Cerebellar nuclear complex (tissue), 1 donor: ENCODE measurements at regions not wholly inside any gene's neighbourhood (a gene's known extent, or its start where the extent isn't known, plus 50 kb on each side); places are given as distances from the start of the nearest gene placed in this dataset.
"Not testable (repeated sequence)": the region's sequence is repeated elsewhere in the genome, so short reads cannot be mapped to it uniquely, and the experiment has no call there.

ENCODE experiments used
- DNase-seq, 2 experiments: peaks; one replicate each; lab custom pipeline; 2025; lab: John Stamatoyannopoulos, UW

GRCh38 chr1:5686925-5687706, 305.1 kb downstream of the NPHP4 start:
- DNase-seq: no peak

DNA sequence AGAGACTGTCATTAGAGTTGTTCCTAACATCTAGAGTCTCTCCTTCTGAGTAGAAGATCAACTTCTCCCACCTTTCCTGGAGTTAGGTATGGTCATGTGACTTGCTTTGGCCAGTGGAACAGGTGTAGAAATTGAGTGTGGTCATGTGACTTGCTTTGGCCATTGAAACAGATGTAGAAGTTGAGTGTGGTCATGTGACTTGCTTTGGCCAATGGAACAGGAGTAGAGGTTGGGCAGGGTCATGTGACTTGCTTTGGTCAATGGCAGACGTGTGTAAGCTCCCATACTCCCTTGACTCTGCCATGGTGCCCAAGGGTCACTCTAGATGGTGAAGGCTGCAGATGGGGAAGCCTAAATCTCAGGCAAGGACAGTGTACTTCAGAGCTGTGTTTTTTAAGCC, 306.0 kb downstream of the NPHP4 start:
- no peak for DNase-seq

- no peak for DNase-seq
Observed at GRCh38 chr1:5685446-5686040, 306.7 kb downstream of the NPHP4 start.

DNA sequence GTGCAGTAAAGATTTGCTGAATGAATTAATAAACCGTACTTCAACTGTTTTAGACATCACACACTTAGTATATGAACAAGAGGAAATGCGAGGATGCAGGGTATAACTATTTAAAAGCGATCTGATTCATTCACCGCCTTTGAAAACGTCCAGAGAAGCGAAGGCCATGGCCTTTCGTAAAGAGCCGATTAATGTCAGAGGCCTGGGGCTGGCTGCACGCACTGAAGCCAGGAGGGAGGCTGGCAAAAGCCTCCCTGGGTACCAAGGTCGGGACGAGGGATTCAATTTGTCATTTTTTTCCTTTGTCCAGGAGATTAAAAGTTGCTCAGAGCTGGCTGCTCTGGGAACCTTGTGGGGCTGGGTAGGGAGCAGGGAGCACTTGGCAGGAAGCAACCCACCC, 307.4 kb downstream of the NPHP4 start:
- no peak for DNase-seq

- no peak for DNase-seq
Observed at GRCh38 chr1:5683446-5683845, 308.8 kb downstream of the NPHP4 start.

DNA sequence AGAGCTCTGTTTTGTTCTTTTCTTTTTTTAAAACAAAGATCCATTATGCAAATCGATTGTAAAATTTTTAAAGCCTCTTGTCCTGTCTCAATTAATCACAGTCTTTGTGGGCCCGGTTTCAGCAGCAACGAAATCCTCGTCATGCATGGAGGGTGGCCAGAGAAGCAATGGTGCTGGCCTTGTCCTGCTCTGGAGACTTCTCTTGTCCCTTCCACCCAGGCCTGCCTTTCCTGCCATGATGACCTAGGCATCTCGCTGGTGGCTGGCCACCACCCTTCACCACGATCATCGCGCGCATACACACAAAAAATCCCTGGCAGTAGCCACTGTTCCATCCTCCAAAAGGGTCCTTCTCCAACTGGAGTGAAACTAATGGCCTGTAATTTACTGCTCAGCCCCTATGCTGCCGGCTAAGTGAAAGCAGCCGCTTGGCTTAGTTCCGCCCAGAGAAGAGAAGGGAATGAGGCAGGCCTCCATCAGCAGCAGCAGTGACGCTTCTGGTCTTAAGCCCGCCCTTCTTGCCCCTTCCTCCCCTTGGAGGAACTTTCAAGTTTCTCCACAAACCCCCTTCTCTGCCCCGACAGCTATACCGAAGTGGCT, 309.5 kb downstream of the NPHP4 start:
- DNase-seq: no peak

- no peak for DNase-seq
Observed at GRCh38 chr1:5681654-5682053, 310.6 kb downstream of the NPHP4 start.

GRCh38 chr1:5680600-5680999, 311.6 kb downstream of the NPHP4 start:
- no peak for DNase-seq

GRCh38 chr1:5678759-5679158, 313.5 kb downstream of the NPHP4 start:
- no peak for DNase-seq

- DNase-seq: not testable (repeated sequence)
Observed at GRCh38 chr1:5672355-5672754, 319.9 kb downstream of the NPHP4 start.

DNA sequence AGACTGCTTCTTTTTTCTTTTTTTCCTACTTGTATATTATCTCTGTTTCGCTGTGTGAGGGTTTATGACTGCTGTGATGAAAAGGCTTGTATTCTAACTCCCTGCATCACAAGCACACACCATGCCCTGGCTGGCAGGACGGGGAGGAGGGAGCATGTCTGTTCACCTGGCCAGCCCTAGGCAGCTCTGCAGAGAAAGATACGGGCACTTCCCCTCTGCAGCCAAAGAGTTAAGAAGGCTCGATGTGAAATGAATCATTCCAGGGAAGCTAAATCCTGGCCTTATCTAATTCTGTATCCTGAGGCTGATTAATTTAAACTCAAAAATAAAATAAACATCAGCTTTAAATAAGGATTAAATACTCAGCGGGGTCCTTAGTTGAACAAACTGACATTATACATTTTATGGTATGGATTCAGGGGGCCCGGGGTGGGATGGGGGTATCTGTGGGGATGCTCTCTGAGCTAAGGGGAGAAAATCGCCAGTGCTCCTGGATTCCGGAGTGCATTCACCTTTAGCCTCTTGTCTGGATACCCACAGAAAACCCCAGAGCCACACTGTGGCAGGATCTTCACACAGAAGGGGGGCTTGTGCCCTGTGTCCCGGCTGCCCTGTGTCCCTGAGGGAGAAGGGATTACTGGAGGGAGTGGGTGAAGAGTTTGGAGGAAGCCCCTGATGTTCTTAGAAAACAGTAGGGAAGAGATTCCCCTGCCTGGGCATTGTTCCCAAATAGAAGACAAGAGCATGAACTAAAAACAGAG, 321.5 kb downstream of the NPHP4 start:
- DNase-seq: no peak

DNA sequence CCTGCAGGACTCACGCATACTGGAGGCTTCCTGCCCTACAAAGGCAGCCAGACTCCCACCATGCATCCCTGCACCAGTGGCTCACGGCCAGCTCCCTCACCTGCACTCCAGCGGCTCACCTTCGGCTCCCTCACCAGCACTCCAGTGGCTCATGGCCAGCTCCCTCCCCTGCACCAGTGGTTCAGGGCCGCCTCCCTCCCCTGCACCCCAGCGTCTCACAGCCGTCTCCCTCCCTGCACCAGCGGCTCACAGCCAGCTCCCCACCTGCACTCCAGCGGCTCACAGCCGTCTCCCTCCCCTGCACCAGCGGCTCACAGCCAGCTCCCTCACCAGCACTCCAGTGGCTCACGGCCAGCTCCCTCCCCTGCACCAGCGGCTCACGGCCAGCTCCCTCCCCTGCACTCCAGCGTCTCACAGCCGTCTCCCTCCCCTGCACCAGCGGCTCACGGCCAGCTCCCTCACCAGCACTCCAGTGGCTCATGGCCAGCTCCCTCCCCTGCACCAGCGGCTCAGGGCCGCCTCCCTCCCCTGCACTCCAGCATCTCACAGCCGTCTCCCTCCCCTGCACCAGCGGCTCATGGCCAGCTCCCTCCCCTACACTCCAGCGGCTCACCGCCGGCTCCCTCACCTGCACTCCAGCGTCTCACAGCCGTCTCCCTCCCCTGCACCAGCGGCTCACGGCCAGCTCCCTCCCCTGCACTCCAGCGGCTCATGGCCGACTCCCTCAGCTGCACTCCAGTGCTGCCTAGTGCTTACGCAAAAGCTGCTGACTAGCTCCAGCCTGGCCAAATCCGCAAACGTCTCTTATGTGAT, 324.5 kb downstream of the NPHP4 start:
- DNase-seq: no peak

DNA sequence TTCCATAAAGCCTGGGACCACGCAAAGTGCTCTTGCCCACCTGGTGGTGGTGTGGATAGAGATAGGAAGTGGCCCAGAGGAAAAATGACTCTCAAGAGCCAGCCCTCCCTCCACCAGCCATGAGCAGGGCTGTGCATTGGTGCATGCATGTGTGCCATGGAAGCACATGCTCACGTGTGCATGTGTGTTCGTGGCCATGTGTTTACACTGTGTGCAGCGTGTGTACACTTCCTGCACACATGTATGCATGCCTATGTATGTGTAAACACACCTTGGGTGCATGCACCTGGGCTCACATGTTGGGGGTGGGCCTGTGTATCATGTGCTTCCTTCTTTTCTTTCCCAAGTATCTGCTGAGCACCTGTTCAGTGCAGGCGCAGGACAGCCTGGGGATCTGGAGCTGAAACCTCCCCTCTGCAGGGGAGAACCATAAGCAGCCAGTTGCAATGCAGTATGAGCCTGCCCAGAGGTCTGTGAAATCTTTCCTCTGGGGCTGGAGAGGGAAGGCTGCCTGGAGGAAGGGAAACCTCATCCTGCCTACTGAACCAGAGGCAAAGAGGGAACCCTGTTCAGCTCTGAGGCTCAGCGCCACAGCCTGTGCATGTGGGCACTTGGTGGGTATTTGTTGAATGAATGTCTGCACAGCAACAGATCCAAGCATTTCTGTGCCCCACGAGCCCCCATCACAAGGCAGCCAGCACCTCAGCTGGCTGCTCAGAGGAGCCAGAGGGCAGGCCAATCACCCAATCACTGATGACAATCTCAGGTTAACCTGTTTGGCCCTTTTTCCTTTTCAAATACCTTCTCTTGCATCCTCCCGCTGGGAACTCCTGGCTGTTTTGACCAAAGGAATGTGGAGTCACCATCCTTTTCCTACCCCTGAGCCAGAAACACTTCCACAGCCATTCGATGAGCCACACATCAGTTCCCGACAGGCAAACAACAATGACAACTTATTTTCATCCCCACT, 327.0 kb downstream of the NPHP4 start:
- no peak for DNase-seq

- DNase-seq: no peak
Observed at GRCh38 chr1:5664081-5664768, 328.0 kb downstream of the NPHP4 start.

GRCh38 chr1:5662744-5663126, 329.5 kb downstream of the NPHP4 start:
- DNase-seq: no peak

GRCh38 chr1:5662086-5662743, 330.0 kb downstream of the NPHP4 start:
- no peak for DNase-seq

DNA sequence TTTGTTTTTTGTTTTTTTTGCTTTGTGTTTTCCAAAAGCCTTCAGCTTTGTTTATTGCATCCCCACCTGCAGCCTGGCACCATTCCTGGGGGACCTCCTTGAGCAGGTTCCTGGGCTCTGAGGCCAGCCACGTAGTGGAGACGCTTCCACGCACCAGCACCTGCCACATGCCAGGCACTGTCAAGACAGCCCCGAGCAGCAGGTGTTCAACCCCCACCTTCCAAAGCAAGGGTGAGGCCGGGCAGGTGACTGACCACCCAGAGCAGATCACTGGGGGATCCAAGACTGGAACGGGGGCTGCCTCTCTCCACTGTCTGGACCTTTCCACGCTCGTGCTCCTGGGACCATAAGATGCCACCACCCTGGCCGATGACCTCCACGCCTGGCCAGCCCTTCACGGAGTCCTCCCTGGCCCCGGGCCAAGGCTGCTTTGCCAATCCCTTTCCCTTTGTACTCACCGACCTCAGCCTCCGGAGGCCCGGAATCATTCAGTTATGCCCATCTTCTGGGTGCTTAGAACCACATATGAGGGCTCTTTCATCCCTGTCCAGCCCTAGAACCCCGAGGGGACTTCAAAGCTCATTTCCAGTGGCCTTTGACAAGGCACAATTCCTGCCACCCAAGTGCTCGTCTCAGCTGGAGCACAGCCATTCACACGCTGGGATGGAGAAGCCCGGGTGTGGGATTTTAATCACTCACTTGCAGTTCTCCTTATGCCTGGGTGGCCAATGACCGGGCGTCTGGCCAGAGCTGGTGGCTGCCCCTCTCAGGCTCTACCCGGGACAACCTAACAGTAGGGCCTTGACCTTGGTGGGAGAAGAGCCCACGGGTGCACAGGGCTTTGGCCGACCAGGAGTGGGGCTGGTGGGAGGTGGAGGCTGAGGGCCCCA, 330.8 kb downstream of the NPHP4 start:
- DNase-seq: no peak

DNA sequence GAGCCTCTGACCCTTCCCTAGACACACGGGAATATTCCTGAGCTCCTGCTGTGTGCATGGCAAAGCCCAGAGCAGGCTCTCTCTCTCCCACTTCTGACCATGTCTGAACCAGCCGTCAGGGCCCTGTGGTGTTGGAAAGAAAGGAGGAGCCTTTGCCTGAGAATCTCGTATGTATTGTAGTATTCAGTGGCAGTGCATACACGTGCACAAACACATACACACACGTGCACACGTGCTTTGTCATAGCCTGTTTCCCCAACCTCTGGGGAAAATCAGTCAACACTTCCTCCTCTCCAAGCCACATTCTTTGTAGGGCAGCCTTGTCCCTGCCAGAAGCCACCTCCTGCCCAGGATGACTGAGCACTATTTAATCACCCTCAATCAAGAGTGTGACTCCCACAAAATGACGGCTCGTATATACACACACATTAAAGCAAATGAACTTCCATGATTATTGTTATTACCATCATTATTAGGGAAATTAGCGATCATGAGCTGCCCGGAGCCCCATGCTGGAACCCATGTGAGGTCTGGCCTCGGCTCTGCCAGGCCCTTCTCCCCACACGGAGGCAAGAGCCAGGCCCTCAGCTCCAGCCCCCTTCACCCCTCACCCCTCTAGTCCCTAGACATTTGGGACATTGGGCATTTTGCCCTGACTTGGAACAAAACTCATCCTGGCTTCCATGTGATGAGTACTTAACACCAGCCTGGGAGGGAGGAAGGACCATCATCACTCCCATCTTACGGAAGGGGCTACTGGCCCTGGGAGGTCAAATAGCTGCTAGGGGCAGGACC, 331.9 kb downstream of the NPHP4 start:
- no peak for DNase-seq
